H1 (cell line): ENCODE measurements at regions not wholly inside any gene's neighbourhood (a gene's known extent, or its start where the extent isn't known, plus 50 kb on each side); places are given as distances from the start of the nearest gene placed in this dataset.
"Not testable (repeated sequence)": the region's sequence is repeated elsewhere in the genome, so short reads cannot be mapped to it uniquely, and the experiment has no call there.

Source experiments
- CTCF ChIA-PET: fragments of 300-600 bp; sonication (Branson Sonifier 250); formaldehyde crosslinking; loops from one replicate; lab custom pipeline; 2021; ENCODE audit not compliant: partially characterized antibody; lab: Charles Lee
- POLR2A ChIA-PET: fragments of 300-600 bp; sonication (Branson Sonifier 250); formaldehyde crosslinking; loops from one replicate; lab custom pipeline; 2021; ENCODE audit warnings: inconsistent platforms; ENCODE audit not compliant: partially characterized antibody; lab: Charles Lee
- DNase-seq, 2 experiments: peaks; one replicate each; pipeline versions ENCODE4 v3.0.0 to v3.0.0-alpha.2; 2010 to 2022; ENCODE audit warnings: low spot score in 2 of 2, low read depth in 1 of 2, mixed read lengths in 1 of 2
- FAIRE-seq: peaks from 2 replicates; lab custom pipeline; 2011; peaks lifted over from hg19 to GRCh38; lab: Jason Lieb, UNC
- H2AFZ ChIP-seq: 2 replicates; pipeline ENCODE4 v1.8.1; 2012; ENCODE audit warnings: low read length, inconsistent platforms
- H2AK5ac ChIP-seq: 2 replicates; pipeline ENCODE4 v1.6.1; 2013; ENCODE audit warnings: low read depth, low read length
- H2BK120ac ChIP-seq: replicated peaks from 2 replicates; pipeline ENCODE3; 2013; ENCODE audit warnings: low read depth, low read length, inconsistent platforms
- H2BK12ac ChIP-seq: 2 replicates; pipeline ENCODE4 v1.6.1; 2013; ENCODE audit warnings: low read depth, low read length
- H2BK15ac ChIP-seq: 2 replicates; pipeline ENCODE4 v1.6.1; 2013; ENCODE audit warnings: low read length
- H2BK20ac ChIP-seq: 2 replicates; pipeline ENCODE4 v1.6.1; 2013; ENCODE audit warnings: low read length
- H2BK5ac ChIP-seq: 2 replicates; pipeline ENCODE4 v1.6.1; 2013; ENCODE audit warnings: low read depth, low read length
- H3K14ac ChIP-seq: 2 replicates; pipeline ENCODE4 v1.6.1; 2013; ENCODE audit warnings: inconsistent platforms; ENCODE audit not compliant: insufficient read length
- H3K18ac ChIP-seq: 2 replicates; pipeline ENCODE4 v1.6.1; 2013; ENCODE audit warnings: low read length; ENCODE audit errors: extremely low read depth
- H3K23ac ChIP-seq: 2 replicates; pipeline ENCODE4 v1.6.1; 2013; ENCODE audit warnings: inconsistent platforms; ENCODE audit not compliant: insufficient read length
- H3K23me2 ChIP-seq: 2 replicates; pipeline ENCODE4 v1.6.1; 2013; ENCODE audit warnings: low read depth, low read length
- H3K27ac ChIP-seq: 2 replicates; pipeline ENCODE4 v1.6.1; 2011; ENCODE audit warnings: low read depth, low read length, inconsistent platforms
- H3K27me3 ChIP-seq, 4 experiments: replicated peaks in 1 of 4; 1 replicate in 1 of 4; 2 replicates in 3 of 4; pipeline versions ENCODE4 v1.6.1 to v1.8.1; 2011 to 2013; ENCODE audit warnings: low read length in 3 of 4, mild to moderate bottlenecking in 3 of 4, inconsistent platforms in 2 of 4, mixed read lengths in 2 of 4, moderate library complexity in 1 of 4; ENCODE audit not compliant: control insufficient read depth in 3 of 4, insufficient read depth in 3 of 4; ENCODE audit errors: extremely low read depth in 1 of 4
- H3K36me3 ChIP-seq, 4 experiments: 2 replicates each; pipeline versions ENCODE4 v1.6.1 to v1.8.1; 2011 to 2013; ENCODE audit warnings: mild to moderate bottlenecking in 4 of 4, low read length in 3 of 4, moderate library complexity in 2 of 4, control low read depth in 1 of 4, inconsistent platforms in 1 of 4; ENCODE audit not compliant: insufficient read depth in 4 of 4, control insufficient read depth in 2 of 4
- H3K4ac ChIP-seq: replicated peaks from 2 replicates; pipeline ENCODE3; 2013; ENCODE audit warnings: low read length, low read depth, mixed read lengths, inconsistent platforms; ENCODE audit not compliant: insufficient read length
- H3K4me1 ChIP-seq, 4 experiments: replicated peaks in 1 of 4; 1 replicate in 1 of 4; 2 replicates in 3 of 4; pipeline versions ENCODE4 v1.6.1 to v1.8.1; 2011 to 2013; ENCODE audit warnings: low read length in 3 of 4, inconsistent platforms in 2 of 4, mixed read lengths in 1 of 4; ENCODE audit not compliant: insufficient read depth in 4 of 4, control insufficient read depth in 3 of 4
- H3K4me2 ChIP-seq, 2 experiments: 2 replicates each; pipeline versions ENCODE4 v1.6.1 to v1.8.1; 2011 to 2013; ENCODE audit warnings: low read depth in 2 of 2, low read length in 2 of 2, control low read depth in 1 of 2, inconsistent platforms in 1 of 2, mild to moderate bottlenecking in 1 of 2; ENCODE audit not compliant: insufficient read depth in 1 of 2
- H3K4me3 ChIP-seq, 4 experiments: fragments of 200-600, 300-600 bp in 1 of 4; sonication (generic), shearing (Covaris generic), sonication (Bioruptor Twin) in 1 of 4; 2 replicates each; pipeline versions ENCODE4 v1.5.1 to v1.8.1; 2011 to 2016; ENCODE audit warnings: low read length in 4 of 4, low read depth in 3 of 4, control low read depth in 2 of 4, inconsistent platforms in 2 of 4, mild to moderate bottlenecking in 2 of 4, mixed read lengths in 1 of 4, moderate library complexity in 1 of 4; ENCODE audit not compliant: insufficient read depth in 2 of 4; ENCODE audit errors: extremely low read depth in 1 of 4
- H3K56ac ChIP-seq: replicated peaks from 2 replicates; pipeline ENCODE3; 2013; ENCODE audit warnings: low read depth, mild to moderate bottlenecking, mixed read lengths, low read length, inconsistent platforms; ENCODE audit not compliant: insufficient read length
- H3K79me1 ChIP-seq: 2 replicates; pipeline ENCODE4 v1.6.1; 2013; ENCODE audit warnings: low read depth, low read length, control low read depth
- H3K79me2 ChIP-seq, 2 experiments: 2 replicates each; pipeline versions ENCODE4 v1.6.1 to v1.8.1; 2012 to 2013; ENCODE audit warnings: low read length in 2 of 2, mild to moderate bottlenecking in 2 of 2, inconsistent platforms in 1 of 2; ENCODE audit not compliant: insufficient read depth in 2 of 2, control insufficient read depth in 1 of 2
- H3K9ac ChIP-seq, 4 experiments: replicated peaks in 1 of 4; 1 replicate in 1 of 4; 2 replicates in 3 of 4; pipeline versions ENCODE4 v1.6.1 to v1.8.1; 2011 to 2013; ENCODE audit warnings: low read depth in 3 of 4, low read length in 3 of 4, control low read depth in 2 of 4, mild to moderate bottlenecking in 2 of 4, moderate library complexity in 2 of 4, inconsistent platforms in 1 of 4; ENCODE audit errors: extremely low read depth in 1 of 4
- H3K9me3 ChIP-seq, 2 experiments: 2 replicates each; pipeline versions ENCODE4 v1.6.1 to v1.8.1; 2012 to 2013; ENCODE audit warnings: mild to moderate bottlenecking in 2 of 2, moderate library complexity in 2 of 2, control low read depth in 1 of 2, inconsistent platforms in 1 of 2, low read depth in 1 of 2, low read length in 1 of 2, mixed read lengths in 1 of 2; ENCODE audit not compliant: insufficient read depth in 2 of 2
- H4K20me1 ChIP-seq, 2 experiments: replicated peaks in 1 of 2; 2 replicates each; pipeline versions ENCODE3 to v1.8.1; 2011 to 2013; ENCODE audit warnings: inconsistent platforms in 2 of 2, low read length in 2 of 2, mild to moderate bottlenecking in 1 of 2; ENCODE audit not compliant: insufficient read depth in 2 of 2, control insufficient read depth in 1 of 2
- H4K5ac ChIP-seq: 2 replicates; pipeline ENCODE4 v1.6.1; 2013; ENCODE audit warnings: low read length, low read depth, mixed read lengths, inconsistent platforms; ENCODE audit not compliant: insufficient read length
- H4K8ac ChIP-seq: 2 replicates; pipeline ENCODE4 v1.8.0; 2013; ENCODE audit warnings: mild to moderate bottlenecking, moderate library complexity, low read length, inconsistent platforms; ENCODE audit not compliant: insufficient read depth; ENCODE audit errors: extremely low read depth
- H4K91ac ChIP-seq: replicated peaks from 2 replicates; pipeline ENCODE3; 2013; ENCODE audit warnings: low read length, mixed read lengths, inconsistent platforms; ENCODE audit not compliant: insufficient read length
- WGBS, 2 experiments: shearing (Covaris generic) in 1 of 2; methylation state at CpG; one replicate each; pipeline versions ENCODE4 v1.1.6 to v1.1.7; 2013 to 2015; ENCODE audit warnings: low lambda C conversion rate in 2 of 2, mixed read lengths in 2 of 2, inconsistent platforms in 1 of 2, low coverage in 1 of 2, missing lambda C conversion rate in 1 of 2; ENCODE audit not compliant: insufficient replicate concordance in 2 of 2, insufficient coverage in 1 of 2, insufficient read length in 1 of 2; ENCODE audit errors: extremely low coverage in 1 of 2, missing lambda C conversion rate in 1 of 2; 5-methylcytosine and 5-hydroxymethylcytosine counted together

DNA sequence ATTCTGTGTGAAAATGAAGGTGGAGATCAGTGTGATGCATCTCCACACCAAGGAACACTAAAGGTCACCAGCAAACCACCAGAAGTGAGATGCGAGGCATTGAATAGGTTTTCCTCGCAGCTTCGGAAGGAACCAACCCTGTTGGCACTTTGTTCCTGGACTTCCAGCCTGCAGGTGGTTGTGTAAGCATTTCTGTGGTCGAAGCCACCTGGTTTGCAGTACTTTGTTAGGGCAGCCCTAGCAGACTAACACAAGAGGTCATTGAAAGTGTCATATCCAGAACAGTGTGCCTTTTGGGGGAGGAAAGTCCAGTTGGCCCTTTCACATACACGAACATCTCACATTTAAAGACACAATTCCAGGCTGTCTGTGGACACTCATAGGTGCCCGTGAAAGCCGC is 237.2 kb upstream of the PLGLB1 start:
- FAIRE-seq, H3K27ac ChIP-seq: not testable (repeated sequence)

GRCh38 chr2:87262184-87262702 is 240.6 kb upstream of the PLGLB1 start:
- H2BK120ac ChIP-seq, H3K9ac ChIP-seq, POLR2A ChIA-PET, H3K27ac ChIP-seq, H3K4ac ChIP-seq, H3K4me1 ChIP-seq, H2BK12ac ChIP-seq, H3K18ac ChIP-seq, H4K91ac ChIP-seq, H2BK15ac ChIP-seq, H2BK5ac ChIP-seq, H3K9me3 ChIP-seq, H2BK20ac ChIP-seq, FAIRE-seq, H3K79me1 ChIP-seq, H3K36me3 ChIP-seq, H4K8ac ChIP-seq, H3K23ac ChIP-seq, H3K27me3 ChIP-seq, H2AK5ac ChIP-seq, H3K56ac ChIP-seq, H3K4me3 ChIP-seq, H3K14ac ChIP-seq, H3K4me2 ChIP-seq, CTCF ChIA-PET, H3K79me2 ChIP-seq, H4K5ac ChIP-seq, H3K23me2 ChIP-seq, H4K20me1 ChIP-seq, DNase-seq, H2AFZ ChIP-seq: not testable (repeated sequence)
- WGBS, 2 experiments = 89% methylated on average over 2 of the region's 4 CpGs; no CpG with 5 or more reads in 1 of the 2 experiments

More for the DNA sequence above, 237.2 kb upstream of the PLGLB1 start:
- POLR2A ChIA-PET, H4K8ac ChIP-seq, H4K91ac ChIP-seq, H3K4ac ChIP-seq, H4K5ac ChIP-seq, H2BK5ac ChIP-seq, H3K36me3 ChIP-seq, CTCF ChIA-PET, H3K4me2 ChIP-seq, H3K23me2 ChIP-seq, H3K79me2 ChIP-seq, H3K14ac ChIP-seq, H2BK120ac ChIP-seq, H3K23ac ChIP-seq, H2BK12ac ChIP-seq, H3K79me1 ChIP-seq, H3K18ac ChIP-seq, H3K9me3 ChIP-seq, H3K56ac ChIP-seq, H3K4me3 ChIP-seq, H2BK15ac ChIP-seq, H3K9ac ChIP-seq, DNase-seq, H2BK20ac ChIP-seq, H3K27me3 ChIP-seq, H2AFZ ChIP-seq, H2AK5ac ChIP-seq, H3K4me1 ChIP-seq, H4K20me1 ChIP-seq: not testable (repeated sequence)
- WGBS, 2 experiments = 90% methylated on average over 5 of the region's 7 CpGs; no CpG with 5 or more reads in 1 of the 2 experiments
